ENCODE measurements at regions not wholly inside any gene's neighbourhood (a gene's known extent, or its start where the extent isn't known, plus 50 kb on each side); places are given as distances from the start of the nearest gene placed in this dataset.

GRCh38 chr10:60467202-60467546, 77.5 kb upstream of the ANK3 start:
- no peak for TF ChIP-seq CREB1 (IDR thresholded peaks at IDR 0.05; ENCODE audit: low read depth)
- TF ChIP-seq MAX (IDR thresholded peaks at IDR 0.05), result no peak
